SK-N-SH (cell line): ENCODE measurements at regions not wholly inside any gene's neighbourhood (a gene's known extent, or its start where the extent isn't known, plus 50 kb on each side); places are given as distances from the start of the nearest gene placed in this dataset.

Experiments used
- CTCF ChIP-seq: fragments of 200-600 bp; sonication (generic); IDR thresholded peaks from 2 replicates; pipeline ENCODE4 v1.6.1; 2017; ENCODE audit warnings: antibody characterized with exemption, mild to moderate bottlenecking, moderate library complexity
- EP300 ChIP-seq, 2 experiments: IDR thresholded peaks; 2 replicates each; pipeline versions ENCODE4 v1.4.0 to v1.6.1; 2012; ENCODE audit warnings: borderline replicate concordance in 1 of 2, low read depth in 1 of 2, low read length in 1 of 2
- EZH2phosphoT487 ChIP-seq: fragments of 200-600 bp; sonication (generic); IDR thresholded peaks from 2 replicates; pipeline ENCODE4 v1.6.1; 2017; ENCODE audit warnings: low read depth, mixed run types, mild to moderate bottlenecking, antibody characterized with exemption, moderate library complexity, borderline replicate concordance
- FOXM1 ChIP-seq: IDR thresholded peaks from 2 replicates; pipeline ENCODE4 v1.4.0; 2012; ENCODE audit warnings: low read depth, mild to moderate bottlenecking
- JUND ChIP-seq: IDR thresholded peaks from 2 replicates; pipeline ENCODE4 v1.4.0; 2012
- MXI1 ChIP-seq: IDR thresholded peaks from 2 replicates; pipeline ENCODE4 v1.6.1; 2012; ENCODE audit warnings: mild to moderate bottlenecking, low read depth, low read length, improper control_type of control experiment
- RAD21 ChIP-seq: IDR thresholded peaks from 2 replicates; pipeline ENCODE4 v1.6.1; 2012; ENCODE audit warnings: mild to moderate bottlenecking, low read length
- RCOR1 ChIP-seq: fragments of 150-350 bp; IDR thresholded peaks from 2 replicates; pipeline ENCODE4 v1.6.1; 2017; ENCODE audit warnings: antibody characterized with exemption, low read length
- SIN3A ChIP-seq: IDR thresholded peaks from 2 replicates; pipeline ENCODE4 v1.6.1; 2012; ENCODE audit warnings: low read depth, mild to moderate bottlenecking, low read length, moderate library complexity, borderline replicate concordance
- SMC3 ChIP-seq: IDR thresholded peaks from 2 replicates; pipeline ENCODE4 v1.6.1; 2012; ENCODE audit warnings: low read depth, low read length, improper control_type of control experiment
- USF1 ChIP-seq: IDR thresholded peaks from 2 replicates; pipeline ENCODE4 v1.4.0; 2012; ENCODE audit warnings: low read depth, borderline replicate concordance
- YY1 ChIP-seq: IDR thresholded peaks from 2 replicates; pipeline ENCODE4 v1.4.0; 2012; ENCODE audit warnings: low read depth, mild to moderate bottlenecking

- TF ChIP-seq CTCF (no peak), EP300 (IDR thresholded peaks at IDR 0.05; ENCODE audit: borderline replicate concordance in 1 of 2, low read depth in 1 of 2, low read length in 1 of 2) (peak in 1 of 2 experiments; percentile 29; a peak in 1 of 4 replicates), JUND (0 out of 2 replicates have a peak, but pooled peaks have one; percentile 24), USF1 (no peak), FOXM1 (no peak), RCOR1 (no peak), RAD21 (no peak), SIN3A (no peak), MXI1 (no peak), YY1 (no peak), SMC3 (no peak), EZH2phosphoT487 (no peak)
These were observed 451.7 kb upstream of the SGO1 start for GRCh38 chr3:20637729-20638128.
